ENCODE measurements at regions not wholly inside any gene's neighbourhood (a gene's known extent, or its start where the extent isn't known, plus 50 kb on each side); places are given as distances from the start of the nearest gene placed in this dataset.

DNA sequence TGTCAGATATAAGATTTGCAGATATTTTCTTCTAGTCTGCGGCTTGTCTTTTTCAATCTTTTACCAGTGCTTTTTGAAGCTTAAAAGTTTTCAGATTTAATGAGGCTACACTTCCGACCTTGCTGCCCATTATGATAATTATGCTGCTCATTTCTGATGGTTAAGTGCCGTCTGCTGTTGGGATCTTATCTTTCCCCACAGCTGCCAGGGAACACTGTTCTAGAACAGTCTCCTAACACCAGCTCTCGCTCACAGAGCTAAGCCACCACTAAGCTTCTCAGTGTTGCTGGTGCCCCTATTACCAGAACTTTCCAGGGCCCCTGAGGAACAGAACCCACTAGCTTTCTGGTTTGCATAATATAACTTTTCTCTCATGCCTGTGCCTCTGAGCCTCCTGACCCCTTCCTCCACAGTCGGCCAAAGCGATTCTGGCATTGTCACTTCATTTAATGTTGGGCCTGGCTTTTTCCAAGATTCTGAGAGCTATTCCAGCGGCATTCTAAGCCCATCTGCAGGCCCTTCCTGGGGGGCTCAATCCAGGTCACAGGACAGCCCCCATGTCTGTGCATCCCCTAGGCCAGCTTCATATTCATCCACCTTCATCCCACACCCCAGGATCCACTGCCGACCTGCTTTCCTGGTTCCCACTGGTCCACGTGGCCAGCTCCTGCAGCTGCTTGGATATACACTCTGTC is 237.0 kb downstream of the PTPRU start:
- Histone ChIP-seq H3K9me3 (ENCODE audit: control insufficient read depth in 4 of 4, low read length in 3 of 4) (no peaks in the 10 kb centered on the region), H3K27me3 (ENCODE audit: control insufficient read depth in 4 of 4, insufficient read depth in 4 of 4, low read length in 3 of 4) (no peaks in the 10 kb centered on the region), H3K4me3 (ENCODE audit: low read depth in 1 of 3, low read length in 3 of 3) (no peak overlapping the region), H3K9ac (ENCODE audit: low read depth in 1 of 2, low read length in 2 of 2) (no peak overlapping the region), H3K4me1 (ENCODE audit: control insufficient read depth in 4 of 4, insufficient read depth in 4 of 4, low read length in 3 of 4) (peaks cover 0 to 41% (median 34%) of the 10 kb centered on the region in 4 donors), H3K27ac (ENCODE audit: low read depth in 1 of 2, low read length in 2 of 2) (no peak overlapping the region), H3K36me3 (ENCODE audit: control insufficient read depth in 4 of 4, insufficient read depth in 3 of 4, low read depth in 1 of 4, low read length in 3 of 4) (no peaks in the 10 kb centered on the region)
- TF ChIP-seq RXRA (IDR thresholded peaks at IDR 0.05) (no peak), JUND (IDR thresholded peaks at IDR 0.05) (no peak), HNF4A (conservative IDR thresholded peaks at IDR 0.05) (no peak), TAF1 (conservative IDR thresholded peaks at IDR 0.05) (no peak), EGR1 (IDR thresholded peaks at IDR 0.05; ENCODE audit: low read depth in 2 of 2) (no peak), HNF4G (IDR thresholded peaks at IDR 0.05) (no peak), GABPA (IDR thresholded peaks at IDR 0.05 in 1 of 2, conservative IDR thresholded peaks at IDR 0.05 in 1 of 2) (no peak)
- TF ChIP-seq, protein P1, sequence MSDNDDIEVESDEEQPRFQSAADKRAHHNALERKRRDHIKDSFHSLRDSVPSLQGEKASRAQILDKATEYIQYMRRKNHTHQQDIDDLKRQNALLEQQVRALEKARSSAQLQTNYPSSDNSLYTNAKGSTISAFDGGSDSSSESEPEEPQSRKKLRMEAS (IDR thresholded peaks at IDR 0.05) = no peak
- TF ChIP-seq, protein P2, sequence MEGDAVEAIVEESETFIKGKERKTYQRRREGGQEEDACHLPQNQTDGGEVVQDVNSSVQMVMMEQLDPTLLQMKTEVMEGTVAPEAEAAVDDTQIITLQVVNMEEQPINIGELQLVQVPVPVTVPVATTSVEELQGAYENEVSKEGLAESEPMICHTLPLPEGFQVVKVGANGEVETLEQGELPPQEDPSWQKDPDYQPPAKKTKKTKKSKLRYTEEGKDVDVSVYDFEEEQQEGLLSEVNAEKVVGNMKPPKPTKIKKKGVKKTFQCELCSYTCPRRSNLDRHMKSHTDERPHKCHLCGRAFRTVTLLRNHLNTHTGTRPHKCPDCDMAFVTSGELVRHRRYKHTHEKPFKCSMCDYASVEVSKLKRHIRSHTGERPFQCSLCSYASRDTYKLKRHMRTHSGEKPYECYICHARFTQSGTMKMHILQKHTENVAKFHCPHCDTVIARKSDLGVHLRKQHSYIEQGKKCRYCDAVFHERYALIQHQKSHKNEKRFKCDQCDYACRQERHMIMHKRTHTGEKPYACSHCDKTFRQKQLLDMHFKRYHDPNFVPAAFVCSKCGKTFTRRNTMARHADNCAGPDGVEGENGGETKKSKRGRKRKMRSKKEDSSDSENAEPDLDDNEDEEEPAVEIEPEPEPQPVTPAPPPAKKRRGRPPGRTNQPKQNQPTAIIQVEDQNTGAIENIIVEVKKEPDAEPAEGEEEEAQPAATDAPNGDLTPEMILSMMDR (IDR thresholded peaks at IDR 0.05; ENCODE audit: low read depth, low read length, missing input control) = no peak
- TF ChIP-seq, protein P3, sequence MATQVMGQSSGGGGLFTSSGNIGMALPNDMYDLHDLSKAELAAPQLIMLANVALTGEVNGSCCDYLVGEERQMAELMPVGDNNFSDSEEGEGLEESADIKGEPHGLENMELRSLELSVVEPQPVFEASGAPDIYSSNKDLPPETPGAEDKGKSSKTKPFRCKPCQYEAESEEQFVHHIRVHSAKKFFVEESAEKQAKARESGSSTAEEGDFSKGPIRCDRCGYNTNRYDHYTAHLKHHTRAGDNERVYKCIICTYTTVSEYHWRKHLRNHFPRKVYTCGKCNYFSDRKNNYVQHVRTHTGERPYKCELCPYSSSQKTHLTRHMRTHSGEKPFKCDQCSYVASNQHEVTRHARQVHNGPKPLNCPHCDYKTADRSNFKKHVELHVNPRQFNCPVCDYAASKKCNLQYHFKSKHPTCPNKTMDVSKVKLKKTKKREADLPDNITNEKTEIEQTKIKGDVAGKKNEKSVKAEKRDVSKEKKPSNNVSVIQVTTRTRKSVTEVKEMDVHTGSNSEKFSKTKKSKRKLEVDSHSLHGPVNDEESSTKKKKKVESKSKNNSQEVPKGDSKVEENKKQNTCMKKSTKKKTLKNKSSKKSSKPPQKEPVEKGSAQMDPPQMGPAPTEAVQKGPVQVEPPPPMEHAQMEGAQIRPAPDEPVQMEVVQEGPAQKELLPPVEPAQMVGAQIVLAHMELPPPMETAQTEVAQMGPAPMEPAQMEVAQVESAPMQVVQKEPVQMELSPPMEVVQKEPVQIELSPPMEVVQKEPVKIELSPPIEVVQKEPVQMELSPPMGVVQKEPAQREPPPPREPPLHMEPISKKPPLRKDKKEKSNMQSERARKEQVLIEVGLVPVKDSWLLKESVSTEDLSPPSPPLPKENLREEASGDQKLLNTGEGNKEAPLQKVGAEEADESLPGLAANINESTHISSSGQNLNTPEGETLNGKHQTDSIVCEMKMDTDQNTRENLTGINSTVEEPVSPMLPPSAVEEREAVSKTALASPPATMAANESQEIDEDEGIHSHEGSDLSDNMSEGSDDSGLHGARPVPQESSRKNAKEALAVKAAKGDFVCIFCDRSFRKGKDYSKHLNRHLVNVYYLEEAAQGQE (IDR thresholded peaks at IDR 0.05) = no peak
- no peak for DNase-seq (ENCODE audit: low spot score)
- 81% methylated on average over 9 of the region's 9 CpGs for WGBS

DNA sequence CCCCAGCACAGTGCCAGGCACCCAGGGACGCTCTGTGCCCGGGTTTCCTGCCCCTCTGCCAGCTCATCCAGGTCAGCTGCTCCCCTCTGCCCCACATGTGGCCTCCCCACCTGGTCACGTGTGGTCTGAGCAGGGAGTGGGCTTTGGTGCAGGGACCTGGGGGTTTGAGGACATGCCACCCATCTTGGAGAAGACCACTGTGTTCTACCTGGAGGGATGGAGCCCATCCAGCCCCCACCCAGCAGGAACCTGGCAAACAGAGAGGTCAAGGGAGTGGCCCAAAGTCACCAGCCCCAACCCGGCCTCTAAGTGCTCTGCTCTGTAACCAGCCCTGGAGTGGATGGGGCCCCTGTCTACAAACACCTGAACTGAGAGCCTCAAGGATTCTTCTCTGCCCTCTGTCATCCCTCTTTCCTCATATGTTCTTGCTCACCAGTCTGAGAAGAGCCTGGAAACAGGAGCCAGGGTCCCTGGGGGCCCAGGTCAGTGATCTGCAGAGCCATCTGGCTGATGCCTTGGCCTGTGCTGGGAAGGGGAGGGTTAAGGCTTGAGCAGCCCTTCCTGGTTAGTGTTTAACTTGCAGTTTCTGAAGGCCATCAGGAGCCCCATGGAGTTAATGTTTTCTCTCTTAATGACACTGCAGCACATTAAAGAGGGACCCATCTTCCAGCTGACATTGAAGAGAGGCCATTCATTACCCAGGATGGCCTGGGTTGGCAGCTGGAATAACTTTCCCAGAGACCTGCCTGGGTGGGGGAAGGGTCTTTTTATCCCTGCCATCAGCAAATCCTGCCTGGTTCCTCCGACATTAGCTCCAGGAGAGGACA is 235.4 kb downstream of the PTPRU start:
- Histone ChIP-seq H3K27me3 (ENCODE audit: control insufficient read depth in 4 of 4, insufficient read depth in 4 of 4, low read length in 3 of 4) (no peaks in the 10 kb centered on the region), H3K9ac (ENCODE audit: low read depth in 1 of 2, low read length in 2 of 2) (no peak overlapping the region), H3K36me3 (ENCODE audit: control insufficient read depth in 4 of 4, insufficient read depth in 3 of 4, low read depth in 1 of 4, low read length in 3 of 4) (no peaks in the 10 kb centered on the region), H3K27ac (ENCODE audit: low read depth in 1 of 2, low read length in 2 of 2) (no peak overlapping the region), H3K4me3 (ENCODE audit: low read depth in 1 of 3, low read length in 3 of 3) (no peak overlapping the region), H3K9me3 (ENCODE audit: control insufficient read depth in 4 of 4, low read length in 3 of 4) (no peaks in the 10 kb centered on the region), H3K4me1 (ENCODE audit: control insufficient read depth in 4 of 4, insufficient read depth in 4 of 4, low read length in 3 of 4) (peaks cover 0 to 41% (median 34%) of the 10 kb centered on the region in 4 donors)
- TF ChIP-seq FOXA2 (IDR thresholded peaks at IDR 0.05) (no peak), SP1 (IDR thresholded peaks at IDR 0.05) (no peak), FOXA1 (IDR thresholded peaks at IDR 0.05) (no peak), HNF4A (conservative IDR thresholded peaks at IDR 0.05) (no peak), RXRA (IDR thresholded peaks at IDR 0.05) (no peak), EGR1 (IDR thresholded peaks at IDR 0.05; ENCODE audit: low read depth in 2 of 2) (no peak), TAF1 (conservative IDR thresholded peaks at IDR 0.05) (no peak), YY1 (IDR thresholded peaks at IDR 0.05) (no peak), RAD21 (IDR thresholded peaks at IDR 0.05) (no peak)
- TF ChIP-seq, protein P4, sequence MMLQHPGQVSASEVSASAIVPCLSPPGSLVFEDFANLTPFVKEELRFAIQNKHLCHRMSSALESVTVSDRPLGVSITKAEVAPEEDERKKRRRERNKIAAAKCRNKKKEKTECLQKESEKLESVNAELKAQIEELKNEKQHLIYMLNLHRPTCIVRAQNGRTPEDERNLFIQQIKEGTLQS (IDR thresholded peaks at IDR 0.05) = no peak
- TF ChIP-seq, protein P2 (IDR thresholded peaks at IDR 0.05; ENCODE audit: low read depth, low read length, missing input control) = no peak
- WGBS = 73% methylated on average over 5 of the region's 5 CpGs
- no peak for DNase-seq (ENCODE audit: low spot score)
